ENCODE measurements at regions not wholly inside any gene's neighbourhood (a gene's known extent, or its start where the extent isn't known, plus 50 kb on each side); places are given as distances from the start of the nearest gene placed in this dataset.

DNA sequence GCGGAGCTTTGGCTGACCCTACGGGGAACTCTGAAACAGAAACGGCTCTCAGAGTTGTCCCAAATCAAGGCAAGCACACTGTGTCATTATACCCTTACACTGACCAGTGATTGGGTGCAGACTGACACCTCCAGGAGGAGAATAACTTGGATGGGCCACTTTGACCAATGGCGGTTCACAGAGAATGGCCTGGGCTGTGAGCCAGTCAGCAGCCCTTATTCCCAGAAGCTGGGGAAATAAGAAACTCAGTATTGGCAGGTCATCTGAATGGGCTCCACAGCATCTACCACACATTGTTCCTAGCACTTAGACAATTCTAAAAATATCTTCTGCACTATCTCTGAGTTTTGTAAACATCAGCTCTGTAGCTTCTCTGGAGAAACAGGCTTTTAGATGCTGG, 265.2 kb downstream of the ADGRL2 start:
- H3K4me1 ChIP-seq (ENCODE audit: insufficient read depth, low read length): no peaks in the 10 kb centered on the region
- H3K36me3 ChIP-seq (ENCODE audit: insufficient read depth, low read length): no peaks in the 10 kb centered on the region
- Mint-ChIP-seq H3K4me1 (ENCODE audit: low read depth) (no peaks in the 10 kb centered on the region), H3K9me3 (no peaks in the 10 kb centered on the region), H3K27me3 (no peaks in the 10 kb centered on the region), H3K4me3 (no peak overlapping the region), H3K27ac (no peak overlapping the region), H3K36me3 (ENCODE audit: low read depth) (no peaks in the 10 kb centered on the region)
- DNase-seq: no peak
- no peak overlapping the region for H3K27ac ChIP-seq (ENCODE audit: low read depth in 1 of 2, low read length in 2 of 2)
- ChIA-PET CTCF (no interaction called here), POLR2A (no interaction called here)
- H3K4me3 ChIP-seq (ENCODE audit: low read length): no peak overlapping the region
- H3K9me3 ChIP-seq (ENCODE audit: control insufficient read depth in 1 of 2, insufficient read depth in 1 of 2, low read length in 2 of 2): peaks cover 0 to 5% of the 10 kb centered on the region in 2 experiments
- no peaks in the 10 kb centered on the region for H3K27me3 ChIP-seq (ENCODE audit: control insufficient read depth in 1 of 2, insufficient read depth in 2 of 2, low read length in 2 of 2)
- intact Hi-C loops (cut with DNase I, micrococcal nuclease): no loop called here
- no peak for ATAC-seq (ENCODE audit: poor library complexity)
- TF ChIP-seq, protein P1, sequence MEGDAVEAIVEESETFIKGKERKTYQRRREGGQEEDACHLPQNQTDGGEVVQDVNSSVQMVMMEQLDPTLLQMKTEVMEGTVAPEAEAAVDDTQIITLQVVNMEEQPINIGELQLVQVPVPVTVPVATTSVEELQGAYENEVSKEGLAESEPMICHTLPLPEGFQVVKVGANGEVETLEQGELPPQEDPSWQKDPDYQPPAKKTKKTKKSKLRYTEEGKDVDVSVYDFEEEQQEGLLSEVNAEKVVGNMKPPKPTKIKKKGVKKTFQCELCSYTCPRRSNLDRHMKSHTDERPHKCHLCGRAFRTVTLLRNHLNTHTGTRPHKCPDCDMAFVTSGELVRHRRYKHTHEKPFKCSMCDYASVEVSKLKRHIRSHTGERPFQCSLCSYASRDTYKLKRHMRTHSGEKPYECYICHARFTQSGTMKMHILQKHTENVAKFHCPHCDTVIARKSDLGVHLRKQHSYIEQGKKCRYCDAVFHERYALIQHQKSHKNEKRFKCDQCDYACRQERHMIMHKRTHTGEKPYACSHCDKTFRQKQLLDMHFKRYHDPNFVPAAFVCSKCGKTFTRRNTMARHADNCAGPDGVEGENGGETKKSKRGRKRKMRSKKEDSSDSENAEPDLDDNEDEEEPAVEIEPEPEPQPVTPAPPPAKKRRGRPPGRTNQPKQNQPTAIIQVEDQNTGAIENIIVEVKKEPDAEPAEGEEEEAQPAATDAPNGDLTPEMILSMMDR (IDR thresholded peaks at IDR 0.05): no peak

DNA sequence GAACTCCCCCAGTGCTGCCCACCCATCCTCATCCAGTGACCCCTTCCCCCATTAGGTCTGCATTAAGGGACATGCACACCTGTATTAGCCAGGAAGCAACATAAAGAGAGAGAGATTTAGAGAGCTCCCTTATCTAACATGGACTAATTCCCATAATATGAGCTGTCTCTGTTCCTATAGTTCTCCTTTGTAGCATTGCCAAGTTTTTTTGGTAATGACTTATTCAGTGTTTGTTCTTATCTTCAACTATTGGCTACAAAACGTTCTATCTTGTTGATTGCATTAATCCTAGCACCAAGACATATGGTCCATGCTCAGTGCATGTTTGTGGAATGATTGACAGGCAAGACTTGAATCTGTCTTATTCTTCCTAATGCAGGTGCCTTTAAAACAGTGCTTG, 264.0 kb downstream of the ADGRL2 start:
- Mint-ChIP-seq H3K27ac (no peak overlapping the region), H3K9me3 (no peaks in the 10 kb centered on the region), H3K36me3 (ENCODE audit: low read depth) (no peaks in the 10 kb centered on the region), H3K27me3 (no peaks in the 10 kb centered on the region), H3K4me3 (no peak overlapping the region), H3K4me1 (ENCODE audit: low read depth) (no peaks in the 10 kb centered on the region)
- Histone ChIP-seq H3K4me3 (ENCODE audit: low read length) (no peak overlapping the region), H3K9me3 (ENCODE audit: control insufficient read depth in 1 of 2, insufficient read depth in 1 of 2, low read length in 2 of 2) (peaks cover 0 to 5% of the 10 kb centered on the region in 2 experiments), H3K36me3 (ENCODE audit: insufficient read depth, low read length) (no peaks in the 10 kb centered on the region), H3K27me3 (ENCODE audit: control insufficient read depth in 1 of 2, insufficient read depth in 2 of 2, low read length in 2 of 2) (no peaks in the 10 kb centered on the region), H3K27ac (ENCODE audit: low read depth in 1 of 2, low read length in 2 of 2) (no peak overlapping the region), H3K4me1 (ENCODE audit: insufficient read depth, low read length) (no peaks in the 10 kb centered on the region)
- TF ChIP-seq, protein P1 (IDR thresholded peaks at IDR 0.05): no peak
- CTCF ChIA-PET: no interaction called here
- DNase-seq (no peak), ATAC-seq (ENCODE audit: poor library complexity) (no peak)
- POLR2A ChIA-PET: no interaction called here
- intact Hi-C loops (cut with DNase I, micrococcal nuclease): no loop called here

DNA sequence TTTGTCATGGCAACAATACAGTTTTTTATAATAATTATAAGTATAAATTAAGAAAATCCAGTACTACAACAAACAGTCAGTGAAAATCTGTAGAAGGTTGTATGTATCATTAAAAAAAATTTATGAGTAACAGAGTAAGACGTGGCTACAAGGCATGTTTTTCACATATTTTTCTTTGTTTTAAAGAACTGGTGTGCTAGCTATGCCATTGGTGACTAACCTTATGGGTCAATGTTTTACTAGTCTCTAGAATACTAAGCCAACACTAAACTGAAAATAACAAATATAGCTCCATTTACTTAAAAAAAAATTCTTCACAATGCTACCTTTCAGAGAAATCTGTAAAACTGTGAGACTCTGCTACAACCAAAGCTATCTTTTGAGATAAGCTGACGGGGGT, 261.5 kb downstream of the ADGRL2 start:
- Mint-ChIP-seq H3K9me3 (no peaks in the 10 kb centered on the region), H3K27ac (no peak overlapping the region), H3K4me3 (no peak overlapping the region), H3K36me3 (ENCODE audit: low read depth) (no peaks in the 10 kb centered on the region), H3K4me1 (ENCODE audit: low read depth) (no peaks in the 10 kb centered on the region), H3K27me3 (no peaks in the 10 kb centered on the region)
- ChIA-PET POLR2A (no interaction called here), CTCF (no interaction called here)
- TF ChIP-seq, protein P1 (IDR thresholded peaks at IDR 0.05): no peak
- H3K27ac ChIP-seq (ENCODE audit: low read depth in 1 of 2, low read length in 2 of 2): no peak overlapping the region
- no peaks in the 10 kb centered on the region for H3K4me1 ChIP-seq (ENCODE audit: insufficient read depth, low read length)
- intact Hi-C loops (cut with DNase I, micrococcal nuclease): no loop called here
- H3K4me3 ChIP-seq (ENCODE audit: low read length): no peak overlapping the region
- ATAC-seq (ENCODE audit: poor library complexity) (no peak), DNase-seq (no peak)
- H3K9me3 ChIP-seq (ENCODE audit: control insufficient read depth in 1 of 2, insufficient read depth in 1 of 2, low read length in 2 of 2): peaks cover 0 to 5% of the 10 kb centered on the region in 2 experiments
- H3K27me3 ChIP-seq (ENCODE audit: control insufficient read depth in 1 of 2, insufficient read depth in 2 of 2, low read length in 2 of 2): no peaks in the 10 kb centered on the region
- H3K36me3 ChIP-seq (ENCODE audit: insufficient read depth, low read length): no peaks in the 10 kb centered on the region
